Vagina (tissue), 2 donors: ENCODE measurements at regions not wholly inside any gene's neighbourhood (a gene's known extent, or its start where the extent isn't known, plus 50 kb on each side); places are given as distances from the start of the nearest gene placed in this dataset.

Experiments
- CTCF ChIP-seq, 3 experiments: fragments of 450-650 bp in 2 of 3; fragments of 200-600 bp in 1 of 3; sonication (generic) in 1 of 3; IDR thresholded peaks; one replicate each; pipeline ENCODE4 v1.5.1; 2017 to 2019; ENCODE audit warnings: antibody characterized with exemption in 3 of 3, mild to moderate bottlenecking in 2 of 3, moderate library complexity in 2 of 3
- POLR2A ChIP-seq, 2 donors: fragments of 450-650 bp; IDR thresholded peaks; one replicate each; pipeline ENCODE4 v1.6.1; 2017; ENCODE audit warnings: antibody characterized with exemption in 2 of 2, mild to moderate bottlenecking in 2 of 2, moderate library complexity in 2 of 2
- POLR2AphosphoS5 ChIP-seq, 2 donors: sonication (generic); formaldehyde crosslinking; IDR thresholded peaks; one replicate each; pipeline ENCODE4 v1.9.0; 2017; ENCODE audit warnings: antibody characterized with exemption in 2 of 2, mild to moderate bottlenecking in 2 of 2, low read depth in 1 of 2; ENCODE audit not compliant: insufficient read depth in 1 of 2

DNA sequence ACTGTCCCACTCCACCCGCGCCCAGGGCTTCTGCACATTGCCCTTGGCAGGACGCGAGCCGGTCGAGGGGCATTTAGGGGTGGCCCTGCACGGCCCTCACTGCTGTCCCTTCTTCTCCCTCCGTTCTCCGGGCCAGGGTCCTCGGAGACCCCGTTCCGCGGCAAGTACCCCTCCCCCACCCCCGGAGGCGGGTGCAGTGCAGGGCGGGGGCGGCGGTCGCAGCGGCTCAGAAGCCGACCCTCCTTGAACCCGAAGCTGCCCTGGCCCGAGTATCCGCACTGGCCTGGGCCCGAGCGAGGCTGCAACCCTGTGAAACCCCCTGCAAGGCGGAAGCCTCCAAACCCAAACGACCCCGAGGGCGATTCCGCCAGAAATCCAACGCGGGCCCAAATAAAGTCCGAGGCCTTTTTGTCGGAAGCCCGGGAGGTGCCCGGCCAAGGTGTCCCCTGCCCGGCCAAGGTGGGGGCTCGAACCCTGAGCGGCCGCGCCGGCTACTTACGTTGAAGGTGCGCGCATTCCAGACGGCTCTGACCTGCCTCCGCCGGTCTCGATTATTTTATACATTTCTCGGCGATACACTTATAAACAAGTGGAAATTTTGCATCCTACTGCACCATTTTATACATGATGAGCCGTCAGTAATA lies 53.1 kb upstream of the TMEM33 start:
- TF ChIP-seq CTCF (IDR thresholded peaks at IDR 0.05) = no peak
- TF ChIP-seq POLR2AphosphoS5 (IDR thresholded peaks at IDR 0.05; ENCODE audit: insufficient read depth in 1 of 2, low read depth in 1 of 2) = no peak
- TF ChIP-seq POLR2A (IDR thresholded peaks at IDR 0.05) = no peak
